NCI-H2171 (cell line): ENCODE measurements at regions not wholly inside any gene's neighbourhood (a gene's known extent, or its start where the extent isn't known, plus 50 kb on each side); places are given as distances from the start of the nearest gene placed in this dataset.
"Not testable (repeated sequence)": the region's sequence is repeated elsewhere in the genome, so short reads cannot be mapped to it uniquely, and the experiment has no call there.

Experiments used
- DNase-seq: peaks from one replicate; lab custom pipeline; 2025; lab: John Stamatoyannopoulos, UW

- not testable (repeated sequence) for DNase-seq
Measured at GRCh38 chr11:38894201-38894600, 2296.2 kb upstream of the RAG2 start.

- no peak for DNase-seq
Measured at GRCh38 chr11:38884145-38884865, 2286.3 kb upstream of the RAG2 start.

DNA sequence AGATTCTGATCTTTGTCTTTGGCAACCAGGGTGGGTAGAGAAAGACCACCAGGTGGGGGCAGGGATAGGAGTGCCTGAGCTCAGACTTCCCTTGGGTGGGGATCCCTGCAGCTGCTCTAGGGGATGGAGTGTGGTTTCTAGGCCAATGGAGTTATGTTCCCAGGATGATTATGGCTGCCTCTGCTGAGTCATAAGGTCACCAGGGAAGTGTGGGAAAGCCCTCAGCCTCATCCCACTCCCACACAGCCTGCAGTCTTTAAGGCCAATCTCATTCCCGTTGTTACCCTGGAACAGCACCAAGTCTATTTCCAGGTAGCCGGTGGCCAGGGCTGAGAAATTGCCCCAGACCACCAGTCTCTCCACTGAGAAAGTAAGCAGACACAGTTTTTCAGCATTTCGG is 2269.3 kb upstream of the RAG2 start:
- no peak for DNase-seq

DNA sequence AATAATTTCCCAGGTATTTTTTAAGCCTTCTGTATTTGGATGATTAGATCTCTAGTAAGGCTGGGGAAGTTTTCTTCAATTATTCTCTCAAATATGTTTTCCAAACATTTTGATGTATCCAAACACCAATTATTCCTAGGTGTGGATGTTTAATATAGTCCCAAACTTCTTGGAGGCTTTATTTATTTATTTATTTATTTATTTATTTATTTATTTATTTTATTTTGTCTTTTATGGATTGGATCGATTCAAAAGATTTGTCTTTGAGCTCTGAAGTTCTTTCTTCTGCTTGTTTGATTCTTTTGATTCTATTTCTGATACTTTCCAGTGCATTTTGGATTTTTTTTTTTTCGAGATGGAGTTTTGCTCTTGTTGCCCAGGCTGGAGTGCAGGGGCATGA is 2267.9 kb upstream of the RAG2 start:
- DNase-seq: no peak

DNA sequence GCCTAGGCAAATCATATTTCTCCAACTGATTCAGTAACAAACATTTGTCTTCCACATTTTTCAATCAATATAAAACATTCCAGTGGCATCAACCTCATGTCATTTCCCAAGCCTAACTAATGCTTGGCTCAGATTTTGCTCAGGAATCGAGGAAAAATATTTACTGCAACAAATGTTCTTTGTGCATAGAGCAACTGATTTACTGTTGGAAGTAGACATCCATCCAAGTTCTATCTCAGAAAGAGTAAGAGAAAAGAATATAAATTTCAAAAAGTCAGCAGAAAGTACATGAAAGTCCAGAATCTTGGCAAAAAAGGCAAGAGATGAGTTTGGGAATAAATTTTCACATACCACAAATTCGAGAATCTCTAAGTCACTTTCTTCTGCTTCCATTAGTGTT is 2245.0 kb upstream of the RAG2 start:
- DNase-seq: no peak

DNA sequence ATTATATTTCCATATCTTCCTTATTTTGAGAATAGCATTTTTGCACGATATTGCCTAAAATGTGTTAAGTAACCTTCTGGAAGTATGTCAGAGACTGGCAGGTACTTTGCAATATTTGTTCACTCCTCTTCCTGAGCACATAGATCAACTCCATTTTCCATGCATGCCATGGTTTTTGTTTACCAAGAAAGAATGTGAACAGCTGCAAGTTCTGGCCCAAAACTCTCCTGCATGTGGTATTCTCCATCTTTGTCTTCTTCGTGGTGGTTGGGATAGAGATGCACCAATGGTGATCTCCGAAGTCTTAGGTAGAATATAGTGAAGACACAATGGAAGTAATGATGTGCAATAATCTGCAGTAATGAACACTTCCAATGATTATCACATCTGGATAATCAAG is 2241.0 kb upstream of the RAG2 start:
- DNase-seq: no peak

GRCh38 chr11:38835966-38836365 is 2237.9 kb upstream of the RAG2 start:
- DNase-seq: no peak

DNA sequence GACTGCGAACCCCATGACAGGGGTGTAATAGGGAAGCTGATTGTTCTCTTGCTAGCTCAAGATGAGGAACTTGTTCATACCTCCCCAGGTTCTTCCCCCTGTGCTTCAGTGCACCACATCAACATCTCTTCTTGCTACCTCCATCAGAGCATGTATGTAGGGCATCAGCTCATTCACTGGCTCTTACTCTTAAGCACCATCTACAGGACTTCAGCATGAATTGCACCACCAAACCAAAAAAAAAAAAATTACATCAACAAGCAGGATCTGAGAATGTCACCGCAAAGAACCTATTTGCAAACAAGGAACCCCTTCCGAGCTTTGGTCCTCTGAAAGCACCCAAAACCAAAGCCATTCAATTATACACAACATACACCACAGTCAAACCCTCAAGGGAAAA is 2226.5 kb upstream of the RAG2 start:
- no peak for DNase-seq

DNA sequence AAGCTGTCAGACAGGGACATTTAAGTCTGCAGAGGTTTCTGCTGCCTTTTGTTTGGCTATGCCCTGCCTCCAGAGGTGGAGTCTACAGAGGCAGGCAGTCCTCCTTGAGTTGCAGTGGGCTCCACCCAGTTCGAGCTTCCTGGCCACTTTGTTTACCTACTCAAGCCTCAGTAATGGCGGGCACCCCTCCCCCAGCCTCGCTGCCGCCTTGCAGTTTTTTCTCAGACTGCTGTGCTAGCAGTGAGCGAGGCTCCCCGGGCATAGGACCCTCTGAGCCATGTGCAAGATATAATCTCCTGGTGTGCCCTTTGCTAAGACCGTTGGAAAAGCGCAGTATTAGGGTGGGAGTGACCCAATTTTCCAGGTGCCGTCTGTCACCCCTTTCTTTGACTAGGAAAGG is 2223.8 kb upstream of the RAG2 start:
- not testable (repeated sequence) for DNase-seq

- DNase-seq: no peak
Measured at GRCh38 chr11:38819981-38820380, 2221.9 kb upstream of the RAG2 start.

- DNase-seq: no peak
Measured at GRCh38 chr11:38818720-38819119, 2220.7 kb upstream of the RAG2 start.

DNA sequence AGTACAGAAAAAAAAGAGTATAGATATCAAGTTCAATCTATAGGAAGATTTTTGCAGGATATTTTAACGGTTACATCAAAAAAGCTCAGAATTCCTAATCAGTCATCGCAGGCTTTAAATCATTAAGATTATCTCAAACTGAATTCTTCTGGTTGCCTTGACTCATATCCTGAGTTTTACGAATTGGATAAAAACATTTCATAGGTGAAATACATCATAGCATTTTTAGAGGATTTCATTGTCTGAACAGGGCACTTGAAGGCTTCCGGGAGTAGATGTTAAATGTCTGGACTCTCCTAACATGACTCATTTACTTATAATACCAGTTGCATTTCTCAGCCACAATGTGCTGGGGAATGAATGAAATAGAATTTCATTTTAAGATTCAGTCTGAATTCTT is 2216.6 kb upstream of the RAG2 start:
- no peak for DNase-seq

DNA sequence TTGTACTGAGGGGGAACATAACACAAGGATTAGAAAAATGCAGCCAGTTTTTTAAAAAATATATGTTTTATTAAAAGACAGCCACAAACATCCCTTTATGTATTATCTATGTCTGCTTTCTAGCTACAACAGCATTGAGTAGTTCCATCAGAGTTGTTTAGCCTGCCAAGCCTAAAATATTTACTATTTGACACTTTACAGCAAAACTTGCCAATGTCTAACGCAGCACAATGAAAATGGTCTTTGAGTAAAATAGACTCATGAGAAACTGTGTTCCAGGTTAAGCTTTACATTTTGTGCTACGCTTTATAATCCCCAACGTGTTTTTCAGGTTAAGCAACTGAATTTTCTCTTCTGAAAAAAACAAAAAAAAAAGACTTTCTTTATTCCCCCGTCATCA is 2211.5 kb upstream of the RAG2 start:
- DNase-seq: no peak

GRCh38 chr11:38796281-38796680 is 2198.2 kb upstream of the RAG2 start:
- no peak for DNase-seq

DNA sequence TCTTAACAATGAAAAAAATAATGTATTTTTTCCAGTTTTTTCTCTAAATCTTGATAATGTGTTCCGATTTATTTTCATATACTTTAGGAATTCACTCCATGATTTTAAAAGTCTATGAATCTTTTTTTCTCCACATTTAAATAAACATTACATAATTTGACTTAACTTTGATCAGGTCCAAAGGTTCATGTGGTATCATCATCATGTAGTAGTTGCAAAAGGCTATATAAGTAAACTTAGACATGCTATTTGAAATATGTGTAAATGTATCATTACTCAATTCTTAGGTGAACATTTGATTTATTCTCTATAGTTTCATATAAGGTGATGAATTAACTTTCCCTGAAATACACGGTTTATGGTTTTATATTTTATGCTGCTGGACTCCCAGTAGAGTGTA is 2197.0 kb upstream of the RAG2 start:
- DNase-seq: no peak

DNA sequence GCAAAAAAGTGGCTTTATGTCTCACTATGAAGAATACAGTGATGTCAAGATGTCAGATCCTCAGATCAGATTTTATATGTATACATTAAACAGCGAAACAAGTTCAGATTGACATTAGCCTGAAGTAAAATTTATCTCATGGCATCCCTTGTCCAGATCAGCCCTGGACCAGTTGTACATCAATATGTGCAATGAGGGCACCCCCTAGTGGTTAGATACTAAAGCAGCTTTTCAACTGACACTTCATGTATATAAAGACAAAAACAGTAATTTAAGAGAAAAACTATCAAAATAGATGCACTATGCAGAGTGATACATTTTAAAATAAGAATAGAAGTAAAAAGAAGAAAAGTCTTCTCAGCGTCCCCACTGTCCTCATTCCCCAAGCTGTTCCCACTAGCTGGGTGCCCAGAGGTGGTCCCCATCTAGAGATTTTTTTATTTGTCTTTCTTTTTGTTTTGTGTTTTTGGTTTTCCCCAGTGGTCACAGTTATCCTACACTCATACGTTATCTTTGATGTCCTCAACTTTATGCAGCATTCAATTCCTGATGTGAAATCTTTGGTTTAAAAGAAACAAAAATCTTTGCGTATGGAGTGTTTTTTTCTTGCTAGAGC is 2193.4 kb upstream of the RAG2 start:
- DNase-seq: peak; percentile 27

DNA sequence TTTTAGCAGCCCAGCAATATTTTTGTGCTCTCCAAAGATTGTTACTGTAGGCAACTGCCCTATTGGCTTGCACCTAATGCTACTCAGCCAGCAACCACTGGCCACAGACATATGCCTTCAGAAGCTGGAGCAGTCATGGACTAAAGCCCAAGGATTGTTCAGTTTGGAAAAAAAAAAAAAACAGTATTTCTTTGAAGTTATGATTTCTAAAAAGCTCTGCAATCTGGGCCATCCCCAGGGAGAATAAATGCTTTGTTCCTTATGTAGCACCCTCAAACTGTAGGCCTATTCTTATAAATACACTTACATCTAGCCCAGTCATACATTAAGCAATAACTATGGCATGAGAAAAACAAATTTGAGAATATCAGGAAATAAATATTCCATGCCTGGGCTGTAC is 2190.5 kb upstream of the RAG2 start:
- DNase-seq: no peak

- no peak for DNase-seq
Measured at GRCh38 chr11:38784164-38784563, 2186.1 kb upstream of the RAG2 start.

DNA sequence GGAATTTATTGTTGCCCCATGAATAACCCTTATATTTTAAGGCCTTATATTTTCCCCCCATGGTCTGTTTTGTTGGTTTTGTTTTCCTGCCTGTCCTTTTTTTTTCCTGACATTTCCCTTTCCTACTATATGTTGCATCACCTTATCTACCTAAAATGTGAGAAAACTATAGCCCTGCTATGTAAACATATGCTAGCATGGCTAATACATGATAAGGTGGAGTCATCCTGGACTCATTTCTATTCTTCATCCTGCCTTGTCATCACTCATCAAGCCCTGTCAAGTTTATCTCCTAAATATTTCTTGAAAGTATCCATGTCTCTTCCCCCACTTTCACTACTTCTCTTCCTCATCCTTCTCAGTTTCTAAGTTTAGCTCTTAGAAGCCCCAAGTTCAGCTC is 2168.8 kb upstream of the RAG2 start:
- no peak for DNase-seq

GRCh38 chr11:38759394-38759793 is 2161.4 kb upstream of the RAG2 start:
- DNase-seq: no peak

GRCh38 chr11:38756537-38756936 is 2158.5 kb upstream of the RAG2 start:
- no peak for DNase-seq

GRCh38 chr11:38751421-38751820 is 2153.4 kb upstream of the RAG2 start:
- no peak for DNase-seq

GRCh38 chr11:38746516-38746915 is 2148.5 kb upstream of the RAG2 start:
- not testable (repeated sequence) for DNase-seq

GRCh38 chr11:38723361-38723760 is 2125.3 kb upstream of the RAG2 start:
- no peak for DNase-seq
